ENCODE measurements at regions not wholly inside any gene's neighbourhood (a gene's known extent, or its start where the extent isn't known, plus 50 kb on each side); places are given as distances from the start of the nearest gene placed in this dataset.
"Not testable (repeated sequence)": the region's sequence is repeated elsewhere in the genome, so short reads cannot be mapped to it uniquely, and the experiment has no call there.

GRCh38 chr18:39308931-39309521 is 1743.4 kb upstream of the CELF4 start:
- TF ChIP-seq CTCF (IDR thresholded peaks at IDR 0.05; ENCODE audit: low read depth, low read length, missing input control); HNF4G (IDR thresholded peaks at IDR 0.05); EGR1 (IDR thresholded peaks at IDR 0.05; ENCODE audit: low read depth in 2 of 2); REST (IDR thresholded peaks at IDR 0.05); SP1 (IDR thresholded peaks at IDR 0.05); ZBTB33 (IDR thresholded peaks at IDR 0.05): not testable (repeated sequence)

All from liver (tissue), 3 donors.